HG03095 (cell line): ENCODE measurements at regions not wholly inside any gene's neighbourhood (a gene's known extent, or its start where the extent isn't known, plus 50 kb on each side); places are given as distances from the start of the nearest gene placed in this dataset.
"Not testable (repeated sequence)": the region's sequence is repeated elsewhere in the genome, so short reads cannot be mapped to it uniquely, and the experiment has no call there.

Experiments
- ATAC-seq: cut with Tn5 transposase; IDR thresholded peaks from one replicate; pipeline ENCODE4 v1.9.1; 2021; ENCODE audit warnings: moderate library complexity; ENCODE audit not compliant: unreplicated experiment

GRCh38 chr2:199040522-199040921, 417.2 kb downstream of the SATB2 start:
- ATAC-seq, result no peak

GRCh38 chr2:199033761-199034160, 424.0 kb downstream of the SATB2 start:
- ATAC-seq, result not testable (repeated sequence)

- ATAC-seq, result no peak
Measured at GRCh38 chr2:199025146-199025545, 432.6 kb downstream of the SATB2 start.

- no peak for ATAC-seq
Measured at GRCh38 chr2:199024224-199024623, 433.5 kb downstream of the SATB2 start.

GRCh38 chr2:199019898-199020507, 437.7 kb downstream of the SATB2 start:
- no peak for ATAC-seq

GRCh38 chr2:199018826-199019225, 438.9 kb downstream of the SATB2 start:
- ATAC-seq, result no peak

GRCh38 chr2:199015072-199015471, 442.7 kb downstream of the SATB2 start:
- ATAC-seq, result no peak

- no peak for ATAC-seq
Measured at GRCh38 chr2:199014226-199014625, 443.5 kb downstream of the SATB2 start.

- ATAC-seq, result no peak
Measured at GRCh38 chr2:199011908-199012307, 445.8 kb downstream of the SATB2 start.

- no peak for ATAC-seq
Measured at GRCh38 chr2:198994678-198995077, 463.1 kb downstream of the SATB2 start.

GRCh38 chr2:198991431-198991830, 466.3 kb downstream of the SATB2 start:
- ATAC-seq, result no peak

- ATAC-seq, result no peak
Measured at GRCh38 chr2:198975779-198976178, 482.0 kb downstream of the SATB2 start.

GRCh38 chr2:198973785-198974184, 484.0 kb downstream of the SATB2 start:
- no peak for ATAC-seq

- ATAC-seq, result no peak
Measured at GRCh38 chr2:198973181-198973580, 484.6 kb downstream of the SATB2 start.

- ATAC-seq, result no peak
Measured at GRCh38 chr2:198968545-198968944, 489.2 kb downstream of the SATB2 start.

- no peak for ATAC-seq
Measured at GRCh38 chr2:198966269-198966668, 491.5 kb downstream of the SATB2 start.

GRCh38 chr2:198961547-198961946, 496.2 kb downstream of the SATB2 start:
- ATAC-seq, result no peak

GRCh38 chr2:198957181-198957580, 500.6 kb downstream of the SATB2 start:
- ATAC-seq, result no peak

- no peak for ATAC-seq
Measured at GRCh38 chr2:198953328-198953727, 504.4 kb downstream of the SATB2 start.

- ATAC-seq, result no peak
Measured at GRCh38 chr2:198950803-198951202, 506.9 kb downstream of the SATB2 start.

GRCh38 chr2:198945496-198945895, 512.2 kb downstream of the SATB2 start:
- ATAC-seq, result no peak

- ATAC-seq, result no peak
Measured at GRCh38 chr2:198930170-198930569, 527.6 kb downstream of the SATB2 start.

- no peak for ATAC-seq
Measured at GRCh38 chr2:198928026-198928425, 529.7 kb downstream of the SATB2 start.
